H9 (cell line): ENCODE measurements at regions not wholly inside any gene's neighbourhood (a gene's known extent, or its start where the extent isn't known, plus 50 kb on each side); places are given as distances from the start of the nearest gene placed in this dataset.

Source experiments
- DNase-seq: peaks from one replicate; pipeline ENCODE4 v3.0.0-alpha.2; 2017
- H2AFZ ChIP-seq: one replicate; pipeline ENCODE4 v1.6.1; 2013; ENCODE audit warnings: mild to moderate bottlenecking, low read length, control low read depth, moderate library complexity
- H2AK5ac ChIP-seq: 2 replicates; pipeline ENCODE4 v1.6.1; 2013; ENCODE audit warnings: low read length, control low read depth, mixed read lengths; ENCODE audit not compliant: insufficient read length
- H2BK120ac ChIP-seq: one replicate; pipeline ENCODE4 v1.6.1; 2013; ENCODE audit warnings: low read depth, mild to moderate bottlenecking, low read length, control low read depth, inconsistent platforms; ENCODE audit not compliant: poor library complexity, severe bottlenecking
- H2BK12ac ChIP-seq: 2 replicates; pipeline ENCODE4 v1.6.1; 2013; ENCODE audit warnings: low read length, control low read depth, mixed read lengths, low read depth; ENCODE audit not compliant: insufficient read length
- H2BK15ac ChIP-seq: 2 replicates; pipeline ENCODE4 v1.6.1; 2013; ENCODE audit warnings: low read depth, low read length, control low read depth
- H2BK20ac ChIP-seq: one replicate; pipeline ENCODE4 v1.6.1; 2013; ENCODE audit warnings: low read depth, mild to moderate bottlenecking, low read length, control low read depth, inconsistent platforms; ENCODE audit not compliant: poor library complexity, severe bottlenecking
- H2BK5ac ChIP-seq: 2 replicates; pipeline ENCODE4 v1.6.1; 2013; ENCODE audit warnings: low read length, control low read depth, mixed read lengths; ENCODE audit not compliant: insufficient read length
- H3K14ac ChIP-seq: 2 replicates; pipeline ENCODE4 v1.6.1; 2013; ENCODE audit warnings: low read length, control low read depth; ENCODE audit not compliant: insufficient read depth
- H3K18ac ChIP-seq: 2 replicates; pipeline ENCODE4 v1.6.1; 2013; ENCODE audit warnings: low read depth, mild to moderate bottlenecking, mixed read lengths, low read length, control low read depth; ENCODE audit not compliant: insufficient read length
- H3K23ac ChIP-seq: 2 replicates; pipeline ENCODE4 v1.6.1; 2013; ENCODE audit warnings: low read length, control low read depth, mixed read lengths, low read depth; ENCODE audit not compliant: insufficient read length
- H3K23me2 ChIP-seq: 2 replicates; pipeline ENCODE4 v1.6.1; 2013; ENCODE audit warnings: low read depth, mild to moderate bottlenecking, mixed read lengths, low read length, control low read depth; ENCODE audit not compliant: insufficient read length, poor library complexity, severe bottlenecking
- H3K27ac ChIP-seq: 2 replicates; pipeline ENCODE4 v1.5.1; 2013; ENCODE audit warnings: low read length, control low read depth, mixed read lengths, low read depth; ENCODE audit not compliant: insufficient read length
- H3K27me3 ChIP-seq: 2 replicates; pipeline ENCODE4 v1.6.1; 2013; ENCODE audit warnings: low read length, control low read depth, inconsistent platforms; ENCODE audit not compliant: insufficient read depth
- H3K4ac ChIP-seq: 2 replicates; pipeline ENCODE4 v1.6.1; 2013; ENCODE audit warnings: low read depth, mild to moderate bottlenecking, control low read depth, inconsistent platforms, low read length, moderate library complexity
- H3K4me1 ChIP-seq: 2 replicates; pipeline ENCODE4 v1.6.1; 2013; ENCODE audit warnings: low read length, control low read depth, inconsistent platforms; ENCODE audit not compliant: insufficient read depth
- H3K4me2 ChIP-seq: 2 replicates; pipeline ENCODE4 v1.6.1; 2013; ENCODE audit warnings: low read length, control low read depth, mixed read lengths; ENCODE audit not compliant: insufficient read length, insufficient read depth
- H3K56ac ChIP-seq: 2 replicates; pipeline ENCODE4 v1.6.1; 2013; ENCODE audit warnings: low read depth, mild to moderate bottlenecking, mixed read lengths, low read length, control low read depth; ENCODE audit not compliant: insufficient read length
- H3K79me1 ChIP-seq: 2 replicates; pipeline ENCODE4 v1.6.1; 2013; ENCODE audit warnings: low read depth, mild to moderate bottlenecking, moderate library complexity, low read length, control low read depth, inconsistent platforms; ENCODE audit not compliant: insufficient read depth, poor library complexity, severe bottlenecking
- H3K79me2 ChIP-seq: 2 replicates; pipeline ENCODE4 v1.6.1; 2013; ENCODE audit warnings: low read length, control low read depth, inconsistent platforms; ENCODE audit not compliant: insufficient read depth
- H3K9ac ChIP-seq: 2 replicates; pipeline ENCODE4 v1.6.1; 2013; ENCODE audit warnings: low read length, control low read depth, mixed read lengths; ENCODE audit not compliant: insufficient read length; ENCODE audit errors: extremely low read depth
- H3K9me3 ChIP-seq: one replicate; pipeline ENCODE4 v1.6.1; 2013; ENCODE audit warnings: low read depth, low read length, inconsistent platforms; ENCODE audit not compliant: control insufficient read depth
- H3T11ph ChIP-seq: one replicate; pipeline ENCODE4 v1.6.1; 2013; ENCODE audit warnings: mild to moderate bottlenecking, low read length, control low read depth, inconsistent platforms
- H4K20me1 ChIP-seq: one replicate; pipeline ENCODE4 v1.6.1; 2013; ENCODE audit not compliant: control insufficient read depth, insufficient read length, insufficient read depth
- H4K5ac ChIP-seq: 2 replicates; pipeline ENCODE4 v1.6.1; 2013; ENCODE audit warnings: low read depth, mild to moderate bottlenecking, mixed read lengths, low read length, control low read depth; ENCODE audit not compliant: insufficient read length
- H4K8ac ChIP-seq: replicated peaks from 2 replicates; pipeline ENCODE4 v1.6.1; 2013; ENCODE audit warnings: low read length, control low read depth, mixed read lengths, low read depth; ENCODE audit not compliant: insufficient read length
- H4K91ac ChIP-seq: 2 replicates; pipeline ENCODE4 v1.6.1; 2013; ENCODE audit warnings: low read depth, mild to moderate bottlenecking, moderate library complexity, mixed read lengths, low read length, control low read depth; ENCODE audit not compliant: insufficient read length
- H3K27ac Mint-ChIP-seq, 3 experiments: 2 replicates in 2 of 3; 3 replicates in 1 of 3; pipeline ENCODE4 v1.8.0; 2020 to 2021; ENCODE audit warnings: mixed read lengths in 3 of 3, mild to moderate bottlenecking in 1 of 3, moderate library complexity in 1 of 3
- H3K27me3 Mint-ChIP-seq: 2 replicates; pipeline ENCODE4 v1.8.0; 2021; ENCODE audit warnings: low read depth, mild to moderate bottlenecking, moderate library complexity, mixed read lengths
- H3K36me3 Mint-ChIP-seq, 3 experiments: 2 replicates in 2 of 3; 3 replicates in 1 of 3; pipeline ENCODE4 v1.8.0; 2020 to 2021; ENCODE audit warnings: low read depth in 3 of 3, mixed read lengths in 3 of 3; ENCODE audit not compliant: insufficient read depth in 1 of 3
- H3K4me1 Mint-ChIP-seq, 2 experiments: 2 replicates each; pipeline ENCODE4 v1.8.0; 2020; ENCODE audit warnings: mixed read lengths in 2 of 2
- H3K4me3 Mint-ChIP-seq, 2 experiments: 2 replicates in 1 of 2; 3 replicates in 1 of 2; pipeline ENCODE4 v1.8.0; 2020 to 2021; ENCODE audit warnings: mild to moderate bottlenecking in 2 of 2, mixed read lengths in 2 of 2, moderate library complexity in 1 of 2
- H3K9me3 Mint-ChIP-seq, 2 experiments: 2 replicates in 1 of 2; 3 replicates in 1 of 2; pipeline ENCODE4 v1.8.0; 2020; ENCODE audit warnings: mild to moderate bottlenecking in 2 of 2, mixed read lengths in 2 of 2, moderate library complexity in 1 of 2
- CTCF ChIP-seq: fragments of 200-600 bp; sonication (generic); conservative IDR thresholded peaks from 3 replicates; pipeline ENCODE4 v1.8.0; 2021; ENCODE audit warnings: antibody characterized with exemption, mild to moderate bottlenecking
- WGBS: extraction: QIAGEN DNeasy Blood & Tissue Kit; methylation state at CpG from one replicate; pipeline ENCODE4 v1.1.7; 2013; ENCODE audit warnings: missing lambda C conversion rate, low lambda C conversion rate, mixed read lengths; ENCODE audit not compliant: insufficient read length; ENCODE audit errors: extremely low coverage; 5-methylcytosine and 5-hydroxymethylcytosine counted together

GRCh38 chr13:78971355-78972025 lies 312.5 kb upstream of the OBI1 start:
- H3K9me3 Mint-ChIP-seq = no peaks in the 10 kb centered on the region
- no peak overlapping the region for H2AFZ ChIP-seq
- no peak overlapping the region for H3K4ac ChIP-seq
- no peaks in the 10 kb centered on the region for H3K9me3 ChIP-seq
- H3K36me3 Mint-ChIP-seq = no peaks in the 10 kb centered on the region
- no peak overlapping the region for H2BK12ac ChIP-seq
- H4K91ac ChIP-seq = no peak overlapping the region
- H3K27ac ChIP-seq = no peak overlapping the region
- no peaks in the 10 kb centered on the region for H3K79me2 ChIP-seq
- H3K4me2 ChIP-seq = no peak overlapping the region
- no CpG with 5 or more reads among the region's 4 CpGs for WGBS
- no peak overlapping the region for H3K56ac ChIP-seq
- no peak overlapping the region for H3K4me3 Mint-ChIP-seq
- peaks cover 0 to 6% of the 10 kb centered on the region in 2 experiments; a peak in 3 of 4 replicates for H3K4me1 Mint-ChIP-seq
- TF ChIP-seq CTCF = no peak
- no peaks in the 10 kb centered on the region for H4K20me1 ChIP-seq
- no peaks in the 10 kb centered on the region for H3K23me2 ChIP-seq
- no peak overlapping the region for H3K27ac Mint-ChIP-seq
- H3K14ac ChIP-seq = no peak overlapping the region
- H3T11ph ChIP-seq = no peak overlapping the region
- no peak overlapping the region for H4K5ac ChIP-seq
- no peak overlapping the region for H3K23ac ChIP-seq
- H3K27me3 ChIP-seq = no peaks in the 10 kb centered on the region
- no peak overlapping the region for H2BK5ac ChIP-seq
- H4K8ac ChIP-seq = no peak overlapping the region
- H2AK5ac ChIP-seq = no peak overlapping the region
- no peak overlapping the region for H2BK120ac ChIP-seq
- no peak overlapping the region for H2BK20ac ChIP-seq
- no peaks in the 10 kb centered on the region for H3K27me3 Mint-ChIP-seq
- H3K4me1 ChIP-seq = peaks cover 4% of the 10 kb centered on the region; the same call in 1 of the 2 replicates
- H2BK15ac ChIP-seq = no peak overlapping the region
- H3K9ac ChIP-seq = no peak overlapping the region
- no peak for DNase-seq
- no peak overlapping the region for H3K18ac ChIP-seq
- H3K79me1 ChIP-seq = no peaks in the 10 kb centered on the region
